ENCODE measurements at regions not wholly inside any gene's neighbourhood (a gene's known extent, or its start where the extent isn't known, plus 50 kb on each side); places are given as distances from the start of the nearest gene placed in this dataset.

GRCh38 chr9:7592321-7593316 is 207.0 kb downstream of the DMAC1 start:
- H3K27me3 Mint-ChIP-seq = no peaks in the 10 kb centered on the region
- peak; percentile 43 for TF ChIP-seq CTCF (IDR thresholded peaks at IDR 0.05; ENCODE audit: unreplicated experiment)
- H3K27ac Mint-ChIP-seq = no peak overlapping the region
- DNase-seq (ENCODE audit: low spot score, unreplicated experiment) = no peak
- H3K4me1 Mint-ChIP-seq (ENCODE audit: low read depth) = peaks cover 8% of the 10 kb centered on the region
- no peak overlapping the region for H3K4me3 Mint-ChIP-seq (ENCODE audit: low read depth)
- H3K9me3 Mint-ChIP-seq (ENCODE audit: low read depth) = peaks cover 26% of the 10 kb centered on the region
- peaks cover 1% of the 10 kb centered on the region for H3K36me3 Mint-ChIP-seq (ENCODE audit: insufficient read depth)

GRCh38 chr9:7591501-7591900 is 208.1 kb downstream of the DMAC1 start:
- H3K27ac Mint-ChIP-seq = no peak overlapping the region
- H3K4me1 Mint-ChIP-seq (ENCODE audit: low read depth) = peaks cover 8% of the 10 kb centered on the region
- H3K36me3 Mint-ChIP-seq (ENCODE audit: insufficient read depth) = peaks cover 3% of the 10 kb centered on the region
- H3K4me3 Mint-ChIP-seq (ENCODE audit: low read depth) = no peak overlapping the region
- no peaks in the 10 kb centered on the region for H3K27me3 Mint-ChIP-seq
- peaks cover 25% of the 10 kb centered on the region for H3K9me3 Mint-ChIP-seq (ENCODE audit: low read depth)
- no peak for TF ChIP-seq CTCF (IDR thresholded peaks at IDR 0.05; ENCODE audit: unreplicated experiment)
- no peak for DNase-seq (ENCODE audit: low spot score, unreplicated experiment)

- H3K36me3 Mint-ChIP-seq (ENCODE audit: insufficient read depth) = no peaks in the 10 kb centered on the region
- no peaks in the 10 kb centered on the region for H3K27me3 Mint-ChIP-seq
- peaks cover 11% of the 10 kb centered on the region for H3K4me1 Mint-ChIP-seq (ENCODE audit: low read depth)
- DNase-seq (ENCODE audit: low spot score, unreplicated experiment) = no peak
- peaks cover 8% of the 10 kb centered on the region for H3K9me3 Mint-ChIP-seq (ENCODE audit: low read depth)
- TF ChIP-seq CTCF (IDR thresholded peaks at IDR 0.05; ENCODE audit: unreplicated experiment) = no peak
- H3K4me3 Mint-ChIP-seq (ENCODE audit: low read depth) = no peak overlapping the region
- H3K27ac Mint-ChIP-seq = no peak overlapping the region
Observed at GRCh38 chr9:7580568-7580967, 219.0 kb downstream of the DMAC1 start.

GRCh38 chr9:7579351-7579750 is 220.2 kb downstream of the DMAC1 start:
- Mint-ChIP-seq H3K4me3 (ENCODE audit: low read depth) (no peak overlapping the region), H3K27ac (no peak overlapping the region), H3K9me3 (ENCODE audit: low read depth) (peaks cover 5% of the 10 kb centered on the region), H3K4me1 (ENCODE audit: low read depth) (peaks cover 11% of the 10 kb centered on the region), H3K27me3 (no peaks in the 10 kb centered on the region), H3K36me3 (ENCODE audit: insufficient read depth) (no peaks in the 10 kb centered on the region)
- no peak for TF ChIP-seq CTCF (IDR thresholded peaks at IDR 0.05; ENCODE audit: unreplicated experiment)
- DNase-seq (ENCODE audit: low spot score, unreplicated experiment) = no peak

GRCh38 chr9:7578951-7579350 is 220.6 kb downstream of the DMAC1 start:
- Mint-ChIP-seq H3K27me3 (no peaks in the 10 kb centered on the region), H3K36me3 (ENCODE audit: insufficient read depth) (no peaks in the 10 kb centered on the region), H3K4me3 (ENCODE audit: low read depth) (no peak overlapping the region), H3K4me1 (ENCODE audit: low read depth) (peaks cover 11% of the 10 kb centered on the region), H3K9me3 (ENCODE audit: low read depth) (peaks cover 5% of the 10 kb centered on the region), H3K27ac (no peak overlapping the region)
- TF ChIP-seq CTCF (IDR thresholded peaks at IDR 0.05; ENCODE audit: unreplicated experiment) = no peak
- no peak for DNase-seq (ENCODE audit: low spot score, unreplicated experiment)

Measured in progenitor cell of endocrine pancreas (in vitro differentiated cells).